Activated CD4-positive, alpha-beta T cell treated with anti-CD3 and anti-CD28 coated beads for 36 hours (primary cell): ENCODE measurements at regions not wholly inside any gene's neighbourhood (a gene's known extent, or its start where the extent isn't known, plus 50 kb on each side); places are given as distances from the start of the nearest gene placed in this dataset.

ENCODE experiments used
- ATAC-seq: fragments of 200-7000 bp; cut with Tn5 transposase; one replicate; pipeline ENCODE4 v1.10.0; 2021; ENCODE audit warnings: mild to moderate bottlenecking, moderate library complexity
- CTCF ChIA-PET: fragments of 350-600 bp; sonication (Branson Sonifier 250); formaldehyde crosslinking; loops from one replicate; lab custom pipeline; 2021; ENCODE audit warnings: antibody characterized with exemption; lab: Charles Lee
- POLR2A ChIA-PET: fragments of 350-600 bp; sonication (Branson Sonifier 250); formaldehyde crosslinking; loops from one replicate; lab custom pipeline; 2021; ENCODE audit warnings: antibody characterized with exemption, inconsistent platforms; lab: Charles Lee
- DNase-seq: peaks from one replicate; pipeline ENCODE4 v3.0.0-alpha.2; 2020
- H3K27ac Mint-ChIP-seq: one replicate; pipeline ENCODE4 v1.8.0; 2021; ENCODE audit warnings: mixed read lengths
- H3K27me3 Mint-ChIP-seq: one replicate; pipeline ENCODE4 v1.8.0; 2021; ENCODE audit warnings: mixed read lengths
- H3K36me3 Mint-ChIP-seq: one replicate; pipeline ENCODE4 v1.8.0; 2021; ENCODE audit warnings: low read depth, mixed read lengths
- H3K4me1 Mint-ChIP-seq: one replicate; pipeline ENCODE4 v1.8.0; 2021; ENCODE audit warnings: mixed read lengths
- H3K4me3 Mint-ChIP-seq: one replicate; pipeline ENCODE4 v1.8.0; 2021; ENCODE audit warnings: mild to moderate bottlenecking, moderate library complexity, mixed read lengths
- H3K9me3 Mint-ChIP-seq: one replicate; pipeline ENCODE4 v1.8.0; 2021; ENCODE audit warnings: low read depth, mixed read lengths
- intact Hi-C, 2 experiments: fragments of 100-400 bp; cut with DNase I in 1 of 2; cut with micrococcal nuclease in 1 of 2; formaldehyde crosslinking; loops; one replicate each; pipeline versions ENCODE4 v1.14.2 to v1.15.1; 2022 to 2024; cut with DNase I, micrococcal nuclease

- intact Hi-C loops: no loop called here
- CTCF ChIA-PET: interaction anchor here (1.5 kb wide), 1 partner anchor 189 kb away, joined by 3 read pairs; no protein-coding TSS in a partner anchor
- Mint-ChIP-seq H3K27me3 (peaks cover 15% of the 10 kb centered on the region), H3K27ac (no peak overlapping the region), H3K9me3 (no peaks in the 10 kb centered on the region), H3K4me1 (no peaks in the 10 kb centered on the region), H3K36me3 (no peaks in the 10 kb centered on the region), H3K4me3 (no peak overlapping the region)
- POLR2A ChIA-PET: no interaction called here
- ATAC-seq: no peak
- no peak for DNase-seq
Measured at GRCh38 chr11:134682577-134682976, 270.5 kb upstream of the B3GAT1 start.

GRCh38 chr11:134679592-134679991, 267.6 kb upstream of the B3GAT1 start:
- H3K36me3 Mint-ChIP-seq: no peaks in the 10 kb centered on the region
- DNase-seq: no peak
- intact Hi-C loops: no loop called here
- ChIA-PET POLR2A (no interaction called here), CTCF (no interaction called here)
- peaks cover 16% of the 10 kb centered on the region for H3K27me3 Mint-ChIP-seq
- no peak overlapping the region for H3K27ac Mint-ChIP-seq
- H3K4me1 Mint-ChIP-seq: no peaks in the 10 kb centered on the region
- no peak for ATAC-seq
- no peaks in the 10 kb centered on the region for H3K9me3 Mint-ChIP-seq
- no peak overlapping the region for H3K4me3 Mint-ChIP-seq

- Mint-ChIP-seq H3K36me3 (no peaks in the 10 kb centered on the region), H3K27ac (no peak overlapping the region), H3K4me3 (no peak overlapping the region), H3K9me3 (no peaks in the 10 kb centered on the region), H3K27me3 (peaks cover 16% of the 10 kb centered on the region), H3K4me1 (no peaks in the 10 kb centered on the region)
- DNase-seq (no peak), ATAC-seq (no peak)
- POLR2A ChIA-PET: interaction anchor here (0.7 kb wide), 1 partner anchor 266 kb away, joined by 3 read pairs; no protein-coding TSS in a partner anchor
- intact Hi-C loops: no loop called here
- CTCF ChIA-PET: no interaction called here
Measured at GRCh38 chr11:134678744-134679143, 266.7 kb upstream of the B3GAT1 start.

- no peak for ATAC-seq
- no peak overlapping the region for H3K4me3 Mint-ChIP-seq
- DNase-seq: no peak
- peaks cover 16% of the 10 kb centered on the region for H3K27me3 Mint-ChIP-seq
- no peaks in the 10 kb centered on the region for H3K36me3 Mint-ChIP-seq
- no peaks in the 10 kb centered on the region for H3K9me3 Mint-ChIP-seq
- ChIA-PET CTCF (no interaction called here), POLR2A (no interaction called here)
- H3K27ac Mint-ChIP-seq: no peak overlapping the region
- intact Hi-C loops: no loop called here
- H3K4me1 Mint-ChIP-seq: no peaks in the 10 kb centered on the region
Measured at GRCh38 chr11:134677891-134678551, 266.0 kb upstream of the B3GAT1 start.

GRCh38 chr11:134677397-134677822, 265.4 kb upstream of the B3GAT1 start:
- ChIA-PET POLR2A (no interaction called here), CTCF (no interaction called here)
- Mint-ChIP-seq H3K4me3 (no peak overlapping the region), H3K9me3 (no peaks in the 10 kb centered on the region), H3K27me3 (peaks cover 11% of the 10 kb centered on the region), H3K4me1 (no peaks in the 10 kb centered on the region), H3K27ac (no peak overlapping the region), H3K36me3 (no peaks in the 10 kb centered on the region)
- DNase-seq (no peak), ATAC-seq (no peak)
- intact Hi-C loops: no loop called here

- Mint-ChIP-seq H3K4me1 (no peaks in the 10 kb centered on the region), H3K9me3 (no peaks in the 10 kb centered on the region), H3K27ac (no peak overlapping the region), H3K27me3 (peaks cover 11% of the 10 kb centered on the region), H3K36me3 (no peaks in the 10 kb centered on the region), H3K4me3 (no peak overlapping the region)
- POLR2A ChIA-PET: no interaction called here
- no peak for ATAC-seq
- CTCF ChIA-PET: no interaction called here
- intact Hi-C loops: no loop called here
- DNase-seq: no peak
Measured at GRCh38 chr11:134676516-134677287, 264.7 kb upstream of the B3GAT1 start.

- Mint-ChIP-seq H3K4me3 (no peak overlapping the region), H3K9me3 (no peaks in the 10 kb centered on the region), H3K27ac (no peak overlapping the region), H3K4me1 (no peaks in the 10 kb centered on the region), H3K27me3 (peaks cover 11% of the 10 kb centered on the region), H3K36me3 (no peaks in the 10 kb centered on the region)
- intact Hi-C loops: no loop called here
- POLR2A ChIA-PET: no interaction called here
- CTCF ChIA-PET: no interaction called here
- DNase-seq: no peak
- ATAC-seq: no peak
Measured at GRCh38 chr11:134675983-134676382, 263.9 kb upstream of the B3GAT1 start.

- Mint-ChIP-seq H3K4me1 (no peaks in the 10 kb centered on the region), H3K4me3 (no peak overlapping the region), H3K36me3 (no peaks in the 10 kb centered on the region), H3K27ac (no peak overlapping the region), H3K9me3 (no peaks in the 10 kb centered on the region), H3K27me3 (peaks cover 16% of the 10 kb centered on the region)
- no peak for ATAC-seq
- intact Hi-C loops: no loop called here
- no peak for DNase-seq
- CTCF ChIA-PET: no interaction called here
- POLR2A ChIA-PET: no interaction called here
Measured at GRCh38 chr11:134674974-134675373, 262.9 kb upstream of the B3GAT1 start.

GRCh38 chr11:134670961-134671370, 258.9 kb upstream of the B3GAT1 start:
- ATAC-seq (no peak), DNase-seq (no peak)
- no peak overlapping the region for H3K27ac Mint-ChIP-seq
- CTCF ChIA-PET: no interaction called here
- H3K36me3 Mint-ChIP-seq: no peaks in the 10 kb centered on the region
- no peak overlapping the region for H3K4me3 Mint-ChIP-seq
- H3K4me1 Mint-ChIP-seq: no peaks in the 10 kb centered on the region
- H3K27me3 Mint-ChIP-seq: peaks cover 17% of the 10 kb centered on the region
- H3K9me3 Mint-ChIP-seq: no peaks in the 10 kb centered on the region
- intact Hi-C loops: no loop called here
- POLR2A ChIA-PET: no interaction called here

- ATAC-seq: no peak
- no peak for DNase-seq
- H3K27me3 Mint-ChIP-seq: peaks cover 17% of the 10 kb centered on the region
- H3K4me3 Mint-ChIP-seq: no peak overlapping the region
- H3K27ac Mint-ChIP-seq: no peak overlapping the region
- CTCF ChIA-PET: no interaction called here
- intact Hi-C loops: no loop called here
- no peaks in the 10 kb centered on the region for H3K4me1 Mint-ChIP-seq
- H3K9me3 Mint-ChIP-seq: no peaks in the 10 kb centered on the region
- H3K36me3 Mint-ChIP-seq: no peaks in the 10 kb centered on the region
- POLR2A ChIA-PET: no interaction called here
Measured at GRCh38 chr11:134670247-134670782, 258.3 kb upstream of the B3GAT1 start.

GRCh38 chr11:134669796-134670195, 257.8 kb upstream of the B3GAT1 start:
- Mint-ChIP-seq H3K27ac (no peak overlapping the region), H3K4me1 (no peaks in the 10 kb centered on the region), H3K27me3 (peaks cover 17% of the 10 kb centered on the region), H3K36me3 (no peaks in the 10 kb centered on the region), H3K9me3 (no peaks in the 10 kb centered on the region), H3K4me3 (no peak overlapping the region)
- ATAC-seq (no peak), DNase-seq (no peak)
- CTCF ChIA-PET: no interaction called here
- intact Hi-C loops: no loop called here
- POLR2A ChIA-PET: no interaction called here

- POLR2A ChIA-PET: no interaction called here
- ATAC-seq: no peak
Measured at GRCh38 chr11:134668796-134669195, 256.8 kb upstream of the B3GAT1 start.

More at GRCh38 chr11:134668796-134669195, 256.8 kb upstream of the B3GAT1 start:
- intact Hi-C loops: no loop called here
- CTCF ChIA-PET: no interaction called here
- H3K27ac Mint-ChIP-seq: no peak overlapping the region
- H3K9me3 Mint-ChIP-seq: no peaks in the 10 kb centered on the region
- H3K36me3 Mint-ChIP-seq: no peaks in the 10 kb centered on the region
- no peak for DNase-seq
- no peaks in the 10 kb centered on the region for H3K4me1 Mint-ChIP-seq
- peaks cover 17% of the 10 kb centered on the region for H3K27me3 Mint-ChIP-seq
- H3K4me3 Mint-ChIP-seq: no peak overlapping the region
